Kidney (tissue), 13 donors: ENCODE measurements at regions not wholly inside any gene's neighbourhood (a gene's known extent, or its start where the extent isn't known, plus 50 kb on each side); places are given as distances from the start of the nearest gene placed in this dataset.

Experiments
- DNase-seq, 5 donors: peaks; one replicate each; pipeline ENCODE4 v3.0.0-alpha.2; 2013 to 2020
- FAIRE-seq: peaks from 2 replicates; lab custom pipeline; 2012; peaks lifted over from hg19 to GRCh38; lab: Jason Lieb, UNC
- H3K27ac ChIP-seq, 2 donors: one replicate each; pipeline ENCODE4 v1.7.0; 2013; ENCODE audit warnings: low read depth in 2 of 2, low read length in 2 of 2, inconsistent platforms in 1 of 2
- H3K27me3 ChIP-seq: one replicate; pipeline ENCODE4 v1.7.1; 2013; ENCODE audit warnings: low read length, inconsistent platforms; ENCODE audit not compliant: control insufficient read depth, insufficient read depth
- H3K36me3 ChIP-seq, 3 donors: one replicate each; pipeline versions ENCODE4 v1.7.0 to v1.7.1; 2013; ENCODE audit warnings: low read length in 3 of 3, control low read depth in 1 of 3, inconsistent platforms in 1 of 3; ENCODE audit not compliant: insufficient read depth in 3 of 3, control insufficient read depth in 2 of 3
- H3K4me1 ChIP-seq, 3 donors: one replicate each; pipeline versions ENCODE4 v1.7.0 to v1.7.1; 2013; ENCODE audit warnings: low read length in 3 of 3, inconsistent platforms in 1 of 3, low read depth in 1 of 3; ENCODE audit not compliant: control insufficient read depth in 2 of 3, insufficient read depth in 2 of 3
- H3K4me3 ChIP-seq, 3 donors: one replicate each; pipeline versions ENCODE4 v1.7.0 to v1.8.1; 2013; ENCODE audit warnings: low read length in 3 of 3, control low read depth in 1 of 3, inconsistent platforms in 1 of 3
- H3K9ac ChIP-seq, 3 donors: one replicate each; pipeline versions ENCODE4 v1.7.0 to v1.7.1; 2013; ENCODE audit warnings: low read length in 3 of 3, control low read depth in 1 of 3, inconsistent platforms in 1 of 3
- H3K9me3 ChIP-seq, 3 donors: one replicate each; pipeline versions ENCODE4 v1.7.0 to v1.7.1; 2013; ENCODE audit warnings: low read length in 3 of 3, control low read depth in 1 of 3, inconsistent platforms in 1 of 3; ENCODE audit not compliant: control insufficient read depth in 2 of 3, insufficient read depth in 1 of 3
- intact Hi-C: fragments of 100-400 bp; cut with DNase I; formaldehyde crosslinking; loops from one replicate; pipeline ENCODE4 v1.11.1; 2022
- TF ChIP-seq, protein P1 (sequence below): IDR thresholded peaks from 3 replicates; pipeline ENCODE4 v1.5.1; 2012; ENCODE audit warnings: mild to moderate bottlenecking, moderate library complexity, borderline replicate concordance; ENCODE audit not compliant: insufficient read depth; ENCODE audit errors: extremely low read depth
- donor health status: control.
- donor health status: control.
- donor health status: control.
- donor health status: control.
- donor health status: control.
- donor health status: DM: yes; HTN: yes; CAD: no.
- donor health status: Normal renal cell carcinoma (clear cell type).

- H3K4me1 ChIP-seq: no peaks in the 10 kb centered on the region
- H3K27me3 ChIP-seq: no peaks in the 10 kb centered on the region
- no peak overlapping the region for H3K9ac ChIP-seq
- H3K4me3 ChIP-seq: no peak overlapping the region
- TF ChIP-seq, protein P1, sequence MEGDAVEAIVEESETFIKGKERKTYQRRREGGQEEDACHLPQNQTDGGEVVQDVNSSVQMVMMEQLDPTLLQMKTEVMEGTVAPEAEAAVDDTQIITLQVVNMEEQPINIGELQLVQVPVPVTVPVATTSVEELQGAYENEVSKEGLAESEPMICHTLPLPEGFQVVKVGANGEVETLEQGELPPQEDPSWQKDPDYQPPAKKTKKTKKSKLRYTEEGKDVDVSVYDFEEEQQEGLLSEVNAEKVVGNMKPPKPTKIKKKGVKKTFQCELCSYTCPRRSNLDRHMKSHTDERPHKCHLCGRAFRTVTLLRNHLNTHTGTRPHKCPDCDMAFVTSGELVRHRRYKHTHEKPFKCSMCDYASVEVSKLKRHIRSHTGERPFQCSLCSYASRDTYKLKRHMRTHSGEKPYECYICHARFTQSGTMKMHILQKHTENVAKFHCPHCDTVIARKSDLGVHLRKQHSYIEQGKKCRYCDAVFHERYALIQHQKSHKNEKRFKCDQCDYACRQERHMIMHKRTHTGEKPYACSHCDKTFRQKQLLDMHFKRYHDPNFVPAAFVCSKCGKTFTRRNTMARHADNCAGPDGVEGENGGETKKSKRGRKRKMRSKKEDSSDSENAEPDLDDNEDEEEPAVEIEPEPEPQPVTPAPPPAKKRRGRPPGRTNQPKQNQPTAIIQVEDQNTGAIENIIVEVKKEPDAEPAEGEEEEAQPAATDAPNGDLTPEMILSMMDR: no peak
- H3K9me3 ChIP-seq: no peaks in the 10 kb centered on the region
- H3K36me3 ChIP-seq: no peaks in the 10 kb centered on the region
- H3K27ac ChIP-seq: no peak overlapping the region
- DNase-seq: no peak
- intact Hi-C loops: no loop called here
- FAIRE-seq: no peak
Observed at GRCh38 chr15:77557564-77557963, 75.1 kb downstream of the LINGO1 start.

DNA sequence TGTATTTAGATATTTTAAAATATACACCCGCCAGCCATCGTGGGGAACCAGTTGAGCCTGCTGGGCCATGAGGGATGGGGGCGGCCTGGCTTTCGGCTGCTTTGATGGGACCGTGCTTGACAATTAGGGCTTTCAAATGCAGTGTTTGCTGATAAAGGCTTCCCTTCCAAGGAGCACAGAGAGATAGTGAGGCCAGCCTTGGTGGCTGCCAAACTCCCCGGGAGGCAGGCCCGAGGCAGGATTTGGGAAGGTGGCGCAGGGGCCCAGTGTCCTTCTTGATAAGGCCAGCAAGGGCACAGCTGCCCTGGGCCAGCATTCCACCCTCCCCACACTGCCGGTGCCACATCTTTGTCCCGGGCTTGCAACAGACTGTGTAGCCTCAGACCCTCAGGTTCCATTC lies 75.6 kb downstream of the LINGO1 start:
- no peak overlapping the region for H3K4me3 ChIP-seq
- intact Hi-C loops: no loop called here
- H3K27me3 ChIP-seq: no peaks in the 10 kb centered on the region
- no peaks in the 10 kb centered on the region for H3K9me3 ChIP-seq
- DNase-seq (peak in 1 of 5 donors; percentile 43), FAIRE-seq (no peak)
- TF ChIP-seq, protein P1: no peak
- H3K27ac ChIP-seq: no peak overlapping the region
- no peaks in the 10 kb centered on the region for H3K36me3 ChIP-seq
- H3K9ac ChIP-seq: no peak overlapping the region
- no peaks in the 10 kb centered on the region for H3K4me1 ChIP-seq

- intact Hi-C loops: no loop called here
- no peak overlapping the region for H3K27ac ChIP-seq
- TF ChIP-seq, protein P1: no peak
- no peaks in the 10 kb centered on the region for H3K4me1 ChIP-seq
- H3K9me3 ChIP-seq: no peaks in the 10 kb centered on the region
- peak in 1 of 5 donors; percentile 47 for DNase-seq
- H3K36me3 ChIP-seq: no peaks in the 10 kb centered on the region
- no peak overlapping the region for H3K9ac ChIP-seq
- no peak for FAIRE-seq
- H3K4me3 ChIP-seq: no peak overlapping the region
- H3K27me3 ChIP-seq: no peaks in the 10 kb centered on the region
Observed at GRCh38 chr15:77556622-77557021, 76.1 kb downstream of the LINGO1 start.

DNA sequence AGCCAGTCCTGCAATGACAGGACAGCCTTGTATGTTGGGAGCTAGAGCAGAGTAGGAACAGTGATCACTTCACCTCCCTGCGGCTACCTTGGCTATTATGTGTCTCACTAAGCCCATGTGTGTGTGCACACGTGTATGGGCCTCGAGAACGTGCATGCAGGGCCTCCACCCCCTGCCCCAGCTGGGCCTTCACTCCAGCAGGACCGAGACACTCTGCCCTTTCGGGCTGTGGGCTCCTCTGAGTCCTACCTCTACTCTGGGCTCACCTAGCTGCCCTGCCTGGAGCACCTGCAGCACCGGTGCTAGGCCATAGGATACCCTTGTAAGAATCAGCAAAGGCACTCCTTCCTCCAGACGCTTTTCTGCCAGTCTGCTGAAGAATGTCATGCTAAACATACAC lies 77.5 kb downstream of the LINGO1 start:
- Histone ChIP-seq H3K4me3 (no peak overlapping the region), H3K9me3 (no peaks in the 10 kb centered on the region), H3K9ac (no peak overlapping the region), H3K4me1 (no peaks in the 10 kb centered on the region), H3K36me3 (no peaks in the 10 kb centered on the region), H3K27ac (no peak overlapping the region), H3K27me3 (no peaks in the 10 kb centered on the region)
- TF ChIP-seq, protein P1: no peak
- DNase-seq: peak in 2 of 5 donors; percentile 41 to 53
- intact Hi-C loops: no loop called here
- no peak for FAIRE-seq
